ENCODE measurements at regions not wholly inside any gene's neighbourhood (a gene's known extent, or its start where the extent isn't known, plus 50 kb on each side); places are given as distances from the start of the nearest gene placed in this dataset.

DNA sequence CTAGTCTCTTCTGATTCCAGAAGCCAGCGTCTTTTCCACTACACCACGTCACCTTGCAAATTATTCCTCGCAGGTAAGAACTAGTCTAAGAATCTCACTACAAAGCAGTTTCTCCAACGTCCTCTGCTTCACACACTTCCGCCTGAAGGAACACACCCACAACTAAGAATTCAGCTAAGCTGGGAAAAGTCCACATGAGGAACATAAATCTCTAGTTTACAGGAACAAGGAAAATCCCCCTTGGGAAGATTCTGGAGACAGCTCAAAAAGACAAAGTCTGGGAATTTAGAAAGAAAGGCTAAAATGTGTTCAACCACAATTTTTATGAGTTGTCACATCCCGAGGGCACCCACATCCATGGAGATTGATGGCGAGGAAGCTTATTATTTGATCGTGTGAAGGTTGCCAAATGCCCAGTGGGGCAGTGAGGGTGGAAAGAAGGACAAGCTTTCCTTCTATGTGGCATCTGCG lies 780.2 kb upstream of the TBX3 start:
- Histone ChIP-seq H4K20me1 (ENCODE audit: insufficient read depth) (no peaks in the 10 kb centered on the region), H3K4me1 (ENCODE audit: control insufficient read depth in 1 of 2, insufficient read depth in 2 of 2, low read depth in 1 of 2, low read length in 1 of 2) (no peaks in the 10 kb centered on the region), H2AFZ (ENCODE audit: low read depth) (no peak overlapping the region), H3K9me2 (no peaks in the 10 kb centered on the region), H3K4me2 (no peak overlapping the region), H3K9ac (no peak overlapping the region), H3K9me3 (peaks cover 14% of the 10 kb centered on the region), H3K27ac (ENCODE audit: low read depth in 2 of 2, low read length in 1 of 2) (no peak overlapping the region), H3K79me2 (ENCODE audit: insufficient read depth) (no peaks in the 10 kb centered on the region), H3K27me3 (ENCODE audit: insufficient read depth) (no peaks in the 10 kb centered on the region), H3K4me3 (ENCODE audit: low read depth in 2 of 2, low read length in 1 of 2) (no peak overlapping the region), H3F3A (replicated peaks; ENCODE audit: insufficient read depth) (peaks cover 3% of the 10 kb centered on the region), H3K36me3 (replicated peaks in 1 of 2; ENCODE audit: control insufficient read depth in 1 of 2, insufficient read depth in 2 of 2, low read length in 1 of 2) (no peaks in the 10 kb centered on the region)
- WGBS (ENCODE audit: low lambda C conversion rate), result 82% methylated on average over 9 of the region's 9 CpGs
- TF ChIP-seq GABPA (IDR thresholded peaks at IDR 0.05; ENCODE audit: low read depth) (no peak), GATA2 (CRISPR knock-in tag; IDR thresholded peaks at IDR 0.05) (no peak), ELF1 (IDR thresholded peaks at IDR 0.05) (no peak), CHD2 (IDR thresholded peaks at IDR 0.05; ENCODE audit: low read length, partially characterized antibody) (no peak), RAD21 (IDR thresholded peaks at IDR 0.05; ENCODE audit: low read length) (no peak), RCOR1 (IDR thresholded peaks at IDR 0.05; ENCODE audit: low read length) (no peak), TEAD4 (IDR thresholded peaks at IDR 0.05; ENCODE audit: borderline replicate concordance, insufficient read depth) (no peak), FOXM1 (IDR thresholded peaks at IDR 0.05; ENCODE audit: low read depth) (no peak), SMC3 (IDR thresholded peaks at IDR 0.05; ENCODE audit: low read depth, low read length) (no peak), YY1 (IDR thresholded peaks at IDR 0.05; ENCODE audit: low read depth) (no peak), NRF1 (IDR thresholded peaks at IDR 0.05; ENCODE audit: low read depth, low read length) (no peak)
- TF ChIP-seq, protein P1, sequence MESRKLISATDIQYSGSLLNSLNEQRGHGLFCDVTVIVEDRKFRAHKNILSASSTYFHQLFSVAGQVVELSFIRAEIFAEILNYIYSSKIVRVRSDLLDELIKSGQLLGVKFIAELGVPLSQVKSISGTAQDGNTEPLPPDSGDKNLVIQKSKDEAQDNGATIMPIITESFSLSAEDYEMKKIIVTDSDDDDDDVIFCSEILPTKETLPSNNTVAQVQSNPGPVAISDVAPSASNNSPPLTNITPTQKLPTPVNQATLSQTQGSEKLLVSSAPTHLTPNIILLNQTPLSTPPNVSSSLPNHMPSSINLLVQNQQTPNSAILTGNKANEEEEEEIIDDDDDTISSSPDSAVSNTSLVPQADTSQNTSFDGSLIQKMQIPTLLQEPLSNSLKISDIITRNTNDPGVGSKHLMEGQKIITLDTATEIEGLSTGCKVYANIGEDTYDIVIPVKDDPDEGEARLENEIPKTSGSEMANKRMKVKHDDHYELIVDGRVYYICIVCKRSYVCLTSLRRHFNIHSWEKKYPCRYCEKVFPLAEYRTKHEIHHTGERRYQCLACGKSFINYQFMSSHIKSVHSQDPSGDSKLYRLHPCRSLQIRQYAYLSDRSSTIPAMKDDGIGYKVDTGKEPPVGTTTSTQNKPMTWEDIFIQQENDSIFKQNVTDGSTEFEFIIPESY (IDR thresholded peaks at IDR 0.05; ENCODE audit: borderline replicate concordance, low read depth), result no peak
- TF ChIP-seq, protein P2, sequence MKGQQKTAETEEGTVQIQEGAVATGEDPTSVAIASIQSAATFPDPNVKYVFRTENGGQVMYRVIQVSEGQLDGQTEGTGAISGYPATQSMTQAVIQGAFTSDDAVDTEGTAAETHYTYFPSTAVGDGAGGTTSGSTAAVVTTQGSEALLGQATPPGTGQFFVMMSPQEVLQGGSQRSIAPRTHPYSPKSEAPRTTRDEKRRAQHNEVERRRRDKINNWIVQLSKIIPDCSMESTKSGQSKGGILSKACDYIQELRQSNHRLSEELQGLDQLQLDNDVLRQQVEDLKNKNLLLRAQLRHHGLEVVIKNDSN (IDR thresholded peaks at IDR 0.05; ENCODE audit: borderline replicate concordance, low read depth), result no peak
- no peak for DNase-seq
- ChIA-PET CTCF (interaction anchor here (1.0 kb wide), 1 partner anchor 454 kb away, joined by 3 read pairs; no protein-coding TSS in a partner anchor), POLR2A (no interaction called here)

DNA sequence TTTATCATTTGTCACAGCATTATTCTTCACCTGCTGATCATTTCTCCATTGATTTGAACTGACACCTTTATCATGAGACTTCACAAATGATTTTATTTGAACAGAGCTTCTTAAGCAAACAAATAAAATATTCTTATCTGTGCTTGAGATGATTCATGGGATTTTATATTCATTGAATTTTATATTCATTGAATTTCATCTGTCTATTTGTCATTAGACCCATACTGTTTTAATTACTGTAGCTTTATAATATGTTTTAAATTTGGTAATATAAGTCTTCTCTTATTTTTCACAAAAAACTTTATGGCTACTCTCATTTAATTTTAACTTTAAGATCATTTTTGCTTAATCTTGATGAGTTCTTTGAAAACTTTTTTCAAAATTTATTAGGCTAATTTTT lies 777.4 kb upstream of the TBX3 start:
- CTCF ChIA-PET, result no interaction called here
- Histone ChIP-seq H3K9ac (no peak overlapping the region), H3K4me2 (no peak overlapping the region), H3K9me2 (no peaks in the 10 kb centered on the region), H3F3A (replicated peaks; ENCODE audit: insufficient read depth) (peaks cover 3% of the 10 kb centered on the region), H3K9me3 (peaks cover 14% of the 10 kb centered on the region), H2AFZ (ENCODE audit: low read depth) (no peak overlapping the region), H3K4me3 (ENCODE audit: low read depth in 2 of 2, low read length in 1 of 2) (no peak overlapping the region), H3K36me3 (replicated peaks in 1 of 2; ENCODE audit: control insufficient read depth in 1 of 2, insufficient read depth in 2 of 2, low read length in 1 of 2) (no peaks in the 10 kb centered on the region), H3K27ac (ENCODE audit: low read depth in 2 of 2, low read length in 1 of 2) (no peak overlapping the region), H4K20me1 (ENCODE audit: insufficient read depth) (no peaks in the 10 kb centered on the region), H3K79me2 (ENCODE audit: insufficient read depth) (no peaks in the 10 kb centered on the region), H3K27me3 (ENCODE audit: insufficient read depth) (no peaks in the 10 kb centered on the region), H3K4me1 (ENCODE audit: control insufficient read depth in 1 of 2, insufficient read depth in 2 of 2, low read depth in 1 of 2, low read length in 1 of 2) (no peaks in the 10 kb centered on the region)
- no peak for DNase-seq
- POLR2A ChIA-PET, result no interaction called here
- TF ChIP-seq, protein P3, sequence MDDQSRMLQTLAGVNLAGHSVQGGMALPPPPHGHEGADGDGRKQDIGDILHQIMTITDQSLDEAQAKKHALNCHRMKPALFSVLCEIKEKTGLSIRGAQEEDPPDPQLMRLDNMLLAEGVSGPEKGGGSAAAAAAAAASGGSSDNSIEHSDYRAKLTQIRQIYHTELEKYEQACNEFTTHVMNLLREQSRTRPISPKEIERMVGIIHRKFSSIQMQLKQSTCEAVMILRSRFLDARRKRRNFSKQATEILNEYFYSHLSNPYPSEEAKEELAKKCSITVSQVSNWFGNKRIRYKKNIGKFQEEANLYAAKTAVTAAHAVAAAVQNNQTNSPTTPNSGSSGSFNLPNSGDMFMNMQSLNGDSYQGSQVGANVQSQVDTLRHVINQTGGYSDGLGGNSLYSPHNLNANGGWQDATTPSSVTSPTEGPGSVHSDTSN (IDR thresholded peaks at IDR 0.05), result no peak
- TF ChIP-seq, protein P1 (IDR thresholded peaks at IDR 0.05; ENCODE audit: borderline replicate concordance, low read depth), result no peak
- TF ChIP-seq TAF1 (IDR thresholded peaks at IDR 0.05; ENCODE audit: borderline replicate concordance, low read depth, low read length) (no peak), SMC3 (IDR thresholded peaks at IDR 0.05; ENCODE audit: low read depth, low read length) (no peak), GABPA (IDR thresholded peaks at IDR 0.05; ENCODE audit: low read depth) (no peak), MEF2A (IDR thresholded peaks at IDR 0.05; ENCODE audit: borderline replicate concordance, low read depth) (no peak)
- TF ChIP-seq, protein P4, sequence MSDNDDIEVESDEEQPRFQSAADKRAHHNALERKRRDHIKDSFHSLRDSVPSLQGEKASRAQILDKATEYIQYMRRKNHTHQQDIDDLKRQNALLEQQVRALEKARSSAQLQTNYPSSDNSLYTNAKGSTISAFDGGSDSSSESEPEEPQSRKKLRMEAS (IDR thresholded peaks at IDR 0.05; ENCODE audit: low read depth), result no peak
- TF ChIP-seq, protein P5, sequence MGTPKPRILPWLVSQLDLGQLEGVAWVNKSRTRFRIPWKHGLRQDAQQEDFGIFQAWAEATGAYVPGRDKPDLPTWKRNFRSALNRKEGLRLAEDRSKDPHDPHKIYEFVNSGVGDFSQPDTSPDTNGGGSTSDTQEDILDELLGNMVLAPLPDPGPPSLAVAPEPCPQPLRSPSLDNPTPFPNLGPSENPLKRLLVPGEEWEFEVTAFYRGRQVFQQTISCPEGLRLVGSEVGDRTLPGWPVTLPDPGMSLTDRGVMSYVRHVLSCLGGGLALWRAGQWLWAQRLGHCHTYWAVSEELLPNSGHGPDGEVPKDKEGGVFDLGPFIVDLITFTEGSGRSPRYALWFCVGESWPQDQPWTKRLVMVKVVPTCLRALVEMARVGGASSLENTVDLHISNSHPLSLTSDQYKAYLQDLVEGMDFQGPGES (IDR thresholded peaks at IDR 0.05; ENCODE audit: low read depth, low read length), result no peak
- TF ChIP-seq, protein P6, sequence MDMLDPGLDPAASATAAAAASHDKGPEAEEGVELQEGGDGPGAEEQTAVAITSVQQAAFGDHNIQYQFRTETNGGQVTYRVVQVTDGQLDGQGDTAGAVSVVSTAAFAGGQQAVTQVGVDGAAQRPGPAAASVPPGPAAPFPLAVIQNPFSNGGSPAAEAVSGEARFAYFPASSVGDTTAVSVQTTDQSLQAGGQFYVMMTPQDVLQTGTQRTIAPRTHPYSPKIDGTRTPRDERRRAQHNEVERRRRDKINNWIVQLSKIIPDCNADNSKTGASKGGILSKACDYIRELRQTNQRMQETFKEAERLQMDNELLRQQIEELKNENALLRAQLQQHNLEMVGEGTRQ (IDR thresholded peaks at IDR 0.05; ENCODE audit: borderline replicate concordance, low read depth, low read length), result no peak
- TF ChIP-seq, protein P2 (IDR thresholded peaks at IDR 0.05; ENCODE audit: borderline replicate concordance, low read depth), result no peak

Measured in SK-N-SH (cell line).